Fibroblast of the aortic adventitia (primary cell): ENCODE measurements at regions not wholly inside any gene's neighbourhood (a gene's known extent, or its start where the extent isn't known, plus 50 kb on each side); places are given as distances from the start of the nearest gene placed in this dataset.

Experiments
- DNase-seq: peaks from one replicate; pipeline ENCODE4 v3.0.0-alpha.2; 2010; ENCODE audit warnings: low read depth
- H3K4me3 ChIP-seq: 2 replicates; pipeline ENCODE4 v1.5.1; 2011; ENCODE audit warnings: low read depth, mild to moderate bottlenecking, control low read depth, low read length, moderate library complexity
- TF ChIP-seq, protein P1 (sequence below): IDR thresholded peaks from 2 replicates; pipeline ENCODE4 v1.5.1; 2011; ENCODE audit warnings: mild to moderate bottlenecking, low read length, control low read depth, inconsistent platforms; ENCODE audit not compliant: insufficient read depth

DNA sequence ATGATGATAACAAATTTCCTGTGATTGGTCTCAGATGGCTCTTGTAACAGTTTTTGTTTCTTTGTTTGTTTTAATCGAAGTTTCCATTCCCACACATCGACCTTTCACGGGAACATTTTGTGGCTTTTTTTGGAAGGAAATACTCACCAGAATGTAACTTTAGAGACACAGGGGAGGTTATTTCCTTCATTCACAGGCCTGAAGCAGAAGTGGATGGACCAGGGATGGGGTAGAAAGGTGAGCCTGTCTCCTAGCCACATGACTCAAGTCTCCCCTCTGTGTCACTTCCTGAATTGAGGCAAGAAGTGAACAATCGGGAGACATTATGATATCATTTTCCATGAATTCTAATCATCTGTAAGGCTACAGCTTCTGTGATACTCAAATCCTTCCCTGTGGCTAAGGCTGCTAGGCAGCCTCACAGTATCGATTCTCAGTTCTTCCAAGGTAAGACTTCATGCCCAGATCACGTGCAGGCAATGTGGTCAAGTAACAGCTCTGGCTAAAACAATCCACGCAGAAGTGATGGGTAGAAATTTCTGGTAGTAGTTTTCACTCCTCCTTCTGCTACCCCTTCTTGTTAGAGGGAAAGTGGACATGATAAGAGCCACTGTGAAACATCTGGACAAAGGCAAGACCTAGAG, 203.9 kb upstream of the NEBL start:
- DNase-seq = peak; percentile 43
- TF ChIP-seq, protein P1, sequence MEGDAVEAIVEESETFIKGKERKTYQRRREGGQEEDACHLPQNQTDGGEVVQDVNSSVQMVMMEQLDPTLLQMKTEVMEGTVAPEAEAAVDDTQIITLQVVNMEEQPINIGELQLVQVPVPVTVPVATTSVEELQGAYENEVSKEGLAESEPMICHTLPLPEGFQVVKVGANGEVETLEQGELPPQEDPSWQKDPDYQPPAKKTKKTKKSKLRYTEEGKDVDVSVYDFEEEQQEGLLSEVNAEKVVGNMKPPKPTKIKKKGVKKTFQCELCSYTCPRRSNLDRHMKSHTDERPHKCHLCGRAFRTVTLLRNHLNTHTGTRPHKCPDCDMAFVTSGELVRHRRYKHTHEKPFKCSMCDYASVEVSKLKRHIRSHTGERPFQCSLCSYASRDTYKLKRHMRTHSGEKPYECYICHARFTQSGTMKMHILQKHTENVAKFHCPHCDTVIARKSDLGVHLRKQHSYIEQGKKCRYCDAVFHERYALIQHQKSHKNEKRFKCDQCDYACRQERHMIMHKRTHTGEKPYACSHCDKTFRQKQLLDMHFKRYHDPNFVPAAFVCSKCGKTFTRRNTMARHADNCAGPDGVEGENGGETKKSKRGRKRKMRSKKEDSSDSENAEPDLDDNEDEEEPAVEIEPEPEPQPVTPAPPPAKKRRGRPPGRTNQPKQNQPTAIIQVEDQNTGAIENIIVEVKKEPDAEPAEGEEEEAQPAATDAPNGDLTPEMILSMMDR = no peak
- H3K4me3 ChIP-seq = no peak overlapping the region

DNA sequence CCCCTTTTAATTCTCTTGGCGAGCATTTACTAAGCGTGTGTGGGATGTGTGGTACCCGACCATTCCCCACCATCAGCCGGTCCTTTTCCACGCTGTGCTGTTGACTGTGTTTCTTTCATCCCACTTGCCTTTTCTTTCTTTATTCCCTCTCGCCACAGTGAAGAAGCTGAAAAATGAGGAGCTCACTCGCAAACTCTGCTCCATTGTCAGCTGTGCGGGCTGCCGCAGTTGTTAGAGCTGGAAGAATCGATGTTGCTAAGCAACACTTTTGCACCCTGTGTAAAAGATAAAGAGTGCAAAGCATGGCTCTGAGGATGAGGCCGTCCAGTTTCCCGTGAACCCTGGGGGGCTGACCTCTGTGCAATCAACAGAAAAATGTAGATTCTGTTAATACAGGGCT, 203.1 kb upstream of the NEBL start:
- no peak for DNase-seq
- no peak overlapping the region for H3K4me3 ChIP-seq
- TF ChIP-seq, protein P1 = no peak

DNA sequence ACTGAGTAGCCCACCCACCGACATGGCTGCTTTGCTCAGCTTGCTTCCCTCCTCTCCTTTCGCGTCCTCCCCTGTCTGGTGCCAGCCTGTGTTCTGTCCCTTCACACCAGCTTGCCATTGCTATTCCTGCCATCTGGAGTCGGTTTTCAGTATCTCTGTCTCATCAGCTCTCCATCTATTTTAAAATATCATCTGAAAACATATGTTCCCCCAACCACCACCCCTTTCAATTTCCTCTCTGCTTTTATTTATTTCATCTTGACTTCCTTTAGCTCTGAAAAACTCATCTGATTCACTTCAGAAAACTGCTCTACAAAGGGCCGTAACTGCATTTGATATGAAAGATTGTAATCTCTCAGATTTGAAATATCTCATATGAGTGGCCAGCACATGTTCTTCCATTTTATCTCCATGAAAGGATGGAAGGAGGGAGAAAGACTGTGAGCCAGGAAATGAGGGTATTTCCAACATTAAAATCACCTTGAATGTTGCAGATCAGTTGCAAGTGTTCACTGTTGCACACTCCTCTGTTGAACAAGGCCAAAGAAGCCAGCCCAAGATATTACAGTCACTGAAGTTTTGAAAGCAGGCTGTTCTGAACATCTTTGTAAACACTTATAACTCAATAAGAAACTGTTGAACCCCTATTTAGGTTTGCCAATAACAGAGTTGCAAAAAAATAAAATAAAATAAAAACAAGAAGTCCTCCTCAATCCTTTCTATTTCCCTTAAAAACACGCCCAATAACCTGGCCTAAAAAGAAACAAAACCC, 202.4 kb upstream of the NEBL start:
- peak; percentile 5 for DNase-seq
- H3K4me3 ChIP-seq = no peak overlapping the region

DNA sequence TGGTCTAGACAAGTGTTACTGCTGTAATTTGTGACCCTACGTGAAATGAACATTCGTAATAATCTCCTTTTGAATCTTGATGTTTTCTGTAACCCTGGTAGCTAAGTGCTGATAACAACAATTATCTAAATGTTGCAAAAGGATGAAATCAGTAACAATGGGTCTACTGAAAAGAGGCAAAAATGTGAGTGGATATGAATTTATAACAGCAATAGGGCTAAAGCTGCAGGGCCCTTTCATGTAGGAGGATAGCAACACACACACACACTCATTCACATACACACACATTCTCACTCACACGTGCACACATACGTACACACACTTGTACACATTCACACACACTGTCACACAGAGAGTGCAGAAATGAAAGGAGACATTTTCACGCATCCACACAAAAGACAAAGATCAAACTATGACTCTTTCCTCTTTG, 200.8 kb upstream of the NEBL start:
- TF ChIP-seq, protein P1 = no peak
- no peak for DNase-seq
- no peak overlapping the region for H3K4me3 ChIP-seq

More for the DNA sequence above, 202.4 kb upstream of the NEBL start:
- TF ChIP-seq, protein P1 = no peak

DNA sequence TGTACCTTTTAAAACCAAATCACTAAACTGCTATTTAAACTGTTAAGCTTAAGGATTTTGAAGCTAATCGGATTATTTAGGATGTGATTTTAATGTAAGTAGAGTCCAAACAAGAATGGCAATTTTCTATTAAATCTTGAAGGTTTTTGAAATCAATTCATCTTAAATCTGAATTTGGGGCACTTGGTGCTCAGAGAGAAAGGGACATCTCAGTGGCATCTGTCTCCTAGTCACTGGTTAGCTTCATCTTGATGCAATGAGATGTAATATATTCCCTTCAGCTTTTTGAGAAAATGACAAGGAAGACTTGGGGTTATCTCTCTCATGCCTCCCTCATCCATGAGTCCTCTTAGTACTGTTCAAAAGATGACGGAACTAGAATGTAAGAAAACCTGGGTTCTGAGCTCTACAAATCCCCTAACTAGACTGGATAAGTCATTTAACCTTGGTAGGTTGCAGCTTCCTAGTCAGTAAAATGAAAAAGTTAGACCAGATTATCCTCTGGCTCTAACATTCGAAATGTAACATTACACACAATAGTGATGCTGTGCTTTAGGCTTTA, 198.5 kb upstream of the NEBL start:
- no peak overlapping the region for H3K4me3 ChIP-seq
- TF ChIP-seq, protein P1 = no peak
- DNase-seq = no peak

DNA sequence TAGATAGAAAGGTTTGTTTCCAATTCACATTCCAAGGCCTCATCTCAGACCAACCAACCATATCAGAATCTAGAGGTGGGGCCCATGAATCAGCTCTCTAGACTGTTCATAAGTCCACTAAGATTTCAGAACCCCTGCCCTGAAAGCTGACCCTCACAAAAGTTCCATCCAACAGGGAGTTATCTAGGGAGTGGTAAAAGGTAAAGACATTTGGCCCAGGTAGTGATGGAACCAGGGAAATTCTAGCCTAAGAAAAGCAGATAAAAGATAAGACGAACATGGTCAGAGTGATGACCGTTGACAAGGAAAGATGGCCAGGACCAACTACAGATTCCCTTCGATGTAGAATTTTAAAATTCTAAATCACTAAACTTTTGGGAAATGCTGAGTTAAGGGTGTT, 198.0 kb upstream of the NEBL start:
- TF ChIP-seq, protein P1 = no peak
- H3K4me3 ChIP-seq = no peak overlapping the region
- no peak for DNase-seq
